COLO668 (cell line): ENCODE measurements at regions not wholly inside any gene's neighbourhood (a gene's known extent, or its start where the extent isn't known, plus 50 kb on each side); places are given as distances from the start of the nearest gene placed in this dataset.

ENCODE experiments used
- DNase-seq: peaks from one replicate; lab custom pipeline; 2025; ENCODE audit not compliant: unreplicated experiment; lab: John Stamatoyannopoulos, UW

GRCh38 chr5:82348784-82349425 is 70.8 kb upstream of the RPS23 start:
- DNase-seq = no peak

- DNase-seq = no peak
Observed at GRCh38 chr5:82347201-82347865, 69.2 kb upstream of the RPS23 start.

- no peak for DNase-seq
Observed at GRCh38 chr5:82346399-82347165, 68.4 kb upstream of the RPS23 start.

GRCh38 chr5:82345108-82345507 is 67.0 kb upstream of the RPS23 start:
- DNase-seq = no peak

- no peak for DNase-seq
Observed at GRCh38 chr5:82341325-82341724, 63.2 kb upstream of the RPS23 start.

GRCh38 chr5:82340799-82341198 is 62.6 kb upstream of the RPS23 start:
- no peak for DNase-seq

GRCh38 chr5:82339792-82340191 is 61.6 kb upstream of the RPS23 start:
- no peak for DNase-seq

GRCh38 chr5:82338771-82339373 is 60.7 kb upstream of the RPS23 start:
- DNase-seq = no peak

- no peak for DNase-seq
Observed at GRCh38 chr5:82336959-82337351, 58.8 kb upstream of the RPS23 start.

GRCh38 chr5:82336226-82336958 is 58.2 kb upstream of the RPS23 start:
- DNase-seq = no peak

GRCh38 chr5:82335806-82336205 is 57.7 kb upstream of the RPS23 start:
- no peak for DNase-seq

- no peak for DNase-seq
Observed at GRCh38 chr5:82334856-82335255, 56.7 kb upstream of the RPS23 start.

GRCh38 chr5:82334085-82334692 is 56.0 kb upstream of the RPS23 start:
- no peak for DNase-seq

- DNase-seq = no peak
Observed at GRCh38 chr5:82332886-82333615, 54.9 kb upstream of the RPS23 start.

- DNase-seq = no peak
Observed at GRCh38 chr5:82332064-82332855, 54.1 kb upstream of the RPS23 start.

GRCh38 chr5:82331557-82331956 is 53.4 kb upstream of the RPS23 start:
- DNase-seq = no peak

- no peak for DNase-seq
Observed at GRCh38 chr5:82330530-82331270, 52.5 kb upstream of the RPS23 start.

- DNase-seq = no peak
Observed at GRCh38 chr5:82329393-82329792, 51.2 kb upstream of the RPS23 start.
